ENCODE measurements at regions not wholly inside any gene's neighbourhood (a gene's known extent, or its start where the extent isn't known, plus 50 kb on each side); places are given as distances from the start of the nearest gene placed in this dataset.

- DNase-seq (ENCODE audit: low spot score), result no peak
- Histone ChIP-seq H3K9ac (ENCODE audit: insufficient read depth, low read depth, low read length) (no peak overlapping the region), H3K4me3 (replicated peaks in 1 of 3; ENCODE audit: insufficient read depth in 1 of 3, low read depth in 2 of 3, low read length in 3 of 3) (no peak overlapping the region), H3K27ac (ENCODE audit: extremely low read length, insufficient read depth, low read length) (no peak overlapping the region), H3K4me2 (ENCODE audit: low read depth, low read length) (no peak overlapping the region), H3K79me2 (ENCODE audit: insufficient read depth, low read length) (no peaks in the 10 kb centered on the region), H4K20me1 (ENCODE audit: insufficient read depth, low read length) (no peaks in the 10 kb centered on the region), H2AFZ (ENCODE audit: low read length) (no peak overlapping the region), H3K9me3 (ENCODE audit: low read length) (no peaks in the 10 kb centered on the region), H3K4me1 (ENCODE audit: insufficient read depth, low read length) (no peaks in the 10 kb centered on the region), H3K27me3 (ENCODE audit: control insufficient read depth in 1 of 2, insufficient read depth in 2 of 2, low read length in 2 of 2) (no peaks in the 10 kb centered on the region), H3K36me3 (replicated peaks in 1 of 2; ENCODE audit: control insufficient read depth in 1 of 2, insufficient read depth in 2 of 2, low read length in 2 of 2) (no peaks in the 10 kb centered on the region)
- no peak for ATAC-seq
- no peak for FAIRE-seq
- BruUV-seq (replicated peaks), result no TSS peak
- CTCF ChIA-PET (ENCODE audit: low intra/inter-chr PET ratio, low total read pairs), result no interaction called here
- in situ Hi-C loops (cut with HindIII; ENCODE audit: extremely low pct_ligation_motif_present, low pct_unique_long_range_greater_than_20kb) (no loop called here), intact Hi-C loops (cut with micrococcal nuclease; ENCODE audit: unreplicated experiment) (no loop called here)
- WGBS (ENCODE audit: low lambda C conversion rate), result 54% methylated on average over 4 of the region's 4 CpGs
- POLR2A ChIA-PET, result no interaction called here
- TF ChIP-seq MLLT10 (CRISPR knock-in tag; IDR thresholded peaks at IDR 0.05) (no peak), ZNF513 (CRISPR knock-in tag; conservative IDR thresholded peaks at IDR 0.05) (no peak), TGIF2 (CRISPR knock-in tag; IDR thresholded peaks at IDR 0.05) (no peak), ZNF740 (CRISPR knock-in tag; IDR thresholded peaks at IDR 0.05) (no peak), ZNF232 (CRISPR knock-in tag; IDR thresholded peaks at IDR 0.05; ENCODE audit: borderline replicate concordance) (no peak)
Observed at GRCh38 chr9:28260330-28260729, 687.0 kb upstream of the C9orf72 start.

GRCh38 chr9:28264368-28264767 lies 691.1 kb upstream of the C9orf72 start:
- Histone ChIP-seq H3K9ac (ENCODE audit: insufficient read depth, low read depth, low read length) (no peak overlapping the region), H3K27ac (ENCODE audit: extremely low read length, insufficient read depth, low read length) (no peak overlapping the region), H3K4me1 (ENCODE audit: insufficient read depth, low read length) (no peaks in the 10 kb centered on the region), H3K4me2 (ENCODE audit: low read depth, low read length) (no peak overlapping the region), H4K20me1 (ENCODE audit: insufficient read depth, low read length) (no peaks in the 10 kb centered on the region), H3K79me2 (ENCODE audit: insufficient read depth, low read length) (no peaks in the 10 kb centered on the region), H3K4me3 (replicated peaks in 1 of 3; ENCODE audit: insufficient read depth in 1 of 3, low read depth in 2 of 3, low read length in 3 of 3) (no peak overlapping the region), H3K36me3 (replicated peaks in 1 of 2; ENCODE audit: control insufficient read depth in 1 of 2, insufficient read depth in 2 of 2, low read length in 2 of 2) (no peaks in the 10 kb centered on the region), H3K27me3 (ENCODE audit: control insufficient read depth in 1 of 2, insufficient read depth in 2 of 2, low read length in 2 of 2) (no peaks in the 10 kb centered on the region), H3K9me3 (ENCODE audit: low read length) (no peaks in the 10 kb centered on the region), H2AFZ (ENCODE audit: low read length) (no peak overlapping the region)
- in situ Hi-C loops (cut with HindIII; ENCODE audit: extremely low pct_ligation_motif_present, low pct_unique_long_range_greater_than_20kb) (no loop called here), intact Hi-C loops (cut with micrococcal nuclease; ENCODE audit: unreplicated experiment) (no loop called here)
- POLR2A ChIA-PET, result no interaction called here
- no TSS peak for BruUV-seq (replicated peaks)
- DNase-seq (ENCODE audit: low spot score) (no peak), FAIRE-seq (no peak), ATAC-seq (no peak)
- under 1% methylated on average over 4 of the region's 4 CpGs for WGBS (ENCODE audit: low lambda C conversion rate)
- CTCF ChIA-PET (ENCODE audit: low intra/inter-chr PET ratio, low total read pairs), result no interaction called here
- TF ChIP-seq FLYWCH1 (CRISPR knock-in tag; IDR thresholded peaks at IDR 0.05) (no peak), ZNF567 (CRISPR knock-in tag; IDR thresholded peaks at IDR 0.05; ENCODE audit: borderline replicate concordance) (no peak), ZNF367 (CRISPR knock-in tag; IDR thresholded peaks at IDR 0.05; ENCODE audit: borderline replicate concordance) (no peak), KLF6 (CRISPR knock-in tag; IDR thresholded peaks at IDR 0.05) (no peak), ZKSCAN1 (IDR thresholded peaks at IDR 0.05; ENCODE audit: low read length) (no peak), HMG20A (CRISPR knock-in tag; IDR thresholded peaks at IDR 0.05; ENCODE audit: borderline replicate concordance) (no peak), PATZ1 (CRISPR knock-in tag; IDR thresholded peaks at IDR 0.05) (no peak), ZC3H4 (CRISPR knock-in tag; IDR thresholded peaks at IDR 0.05; ENCODE audit: borderline replicate concordance) (no peak), HNRNPK (IDR thresholded peaks at IDR 0.05; ENCODE audit: low read depth, low read length, poor library complexity, severe bottlenecking) (no peak), AKAP8 (CRISPR knock-in tag; IDR thresholded peaks at IDR 0.05) (no peak), ZNF205 (CRISPR knock-in tag; IDR thresholded peaks at IDR 0.05) (no peak), ZNF652 (CRISPR knock-in tag; IDR thresholded peaks at IDR 0.05; ENCODE audit: borderline replicate concordance, low read depth) (no peak)
